Tibial artery (tissue), 4 donors: ENCODE measurements at regions not wholly inside any gene's neighbourhood (a gene's known extent, or its start where the extent isn't known, plus 50 kb on each side); places are given as distances from the start of the nearest gene placed in this dataset.
A peak's percentile ranks its signal among the peaks of the same experiment; 100 is the strongest.
"Not testable (repeated sequence)": the region's sequence is repeated elsewhere in the genome, so short reads cannot be mapped to it uniquely, and the experiment has no call there.

Experiments used
- DNase-seq, 2 donors: peaks; one replicate each; pipeline ENCODE4 v3.0.0-alpha.2; 2019
- H3K27ac ChIP-seq, 2 donors: fragments of 200-600 bp; sonication (generic) in 1 of 2; 1 replicate in 1 of 2; 2 replicates in 1 of 2; pipeline ENCODE4 v1.5.1; 2018 to 2019; ENCODE audit warnings: mild to moderate bottlenecking in 1 of 2
- H3K27me3 ChIP-seq, 2 donors: fragments of 200-600 bp; sonication (generic) in 1 of 2; one replicate each; pipeline versions ENCODE4 v1.5.1 to v1.6.0; 2016 to 2019
- H3K36me3 ChIP-seq, 3 donors: fragments of 200-600 bp; sonication (generic) in 2 of 3; one replicate each; pipeline ENCODE4 v1.5.1; 2016 to 2019; ENCODE audit warnings: mild to moderate bottlenecking in 2 of 3
- H3K4me1 ChIP-seq, 4 donors: fragments of 200-600 bp; sonication (generic) in 2 of 4; 1 replicate in 3 of 4; 2 replicates in 1 of 4; pipeline ENCODE4 v1.5.1; 2016 to 2019
- H3K4me3 ChIP-seq, 2 donors: fragments of 200-600 bp; sonication (generic) in 1 of 2; 1 replicate in 1 of 2; 2 replicates in 1 of 2; pipeline ENCODE4 v1.5.1; 2018 to 2019; ENCODE audit warnings: mild to moderate bottlenecking in 2 of 2
- H3K9me3 ChIP-seq, 3 donors: fragments of 200-600 bp; sonication (generic) in 1 of 3; one replicate each; pipeline ENCODE4 v1.5.1; 2016 to 2019
- intact Hi-C: fragments of 100-400 bp; cut with DNase I; formaldehyde crosslinking; loops from one replicate; pipeline ENCODE4 v1.15.0; 2023; ENCODE audit warnings: low total_unique reads
- TF ChIP-seq, protein P1 (sequence below), 2 experiments: fragments of 200-600 bp in 1 of 2; fragments of 450-650 bp in 1 of 2; IDR thresholded peaks; one replicate each; pipeline ENCODE4 v1.5.1; 2017 to 2019; ENCODE audit warnings: antibody characterized with exemption in 2 of 2, mild to moderate bottlenecking in 1 of 2, moderate library complexity in 1 of 2

DNA sequence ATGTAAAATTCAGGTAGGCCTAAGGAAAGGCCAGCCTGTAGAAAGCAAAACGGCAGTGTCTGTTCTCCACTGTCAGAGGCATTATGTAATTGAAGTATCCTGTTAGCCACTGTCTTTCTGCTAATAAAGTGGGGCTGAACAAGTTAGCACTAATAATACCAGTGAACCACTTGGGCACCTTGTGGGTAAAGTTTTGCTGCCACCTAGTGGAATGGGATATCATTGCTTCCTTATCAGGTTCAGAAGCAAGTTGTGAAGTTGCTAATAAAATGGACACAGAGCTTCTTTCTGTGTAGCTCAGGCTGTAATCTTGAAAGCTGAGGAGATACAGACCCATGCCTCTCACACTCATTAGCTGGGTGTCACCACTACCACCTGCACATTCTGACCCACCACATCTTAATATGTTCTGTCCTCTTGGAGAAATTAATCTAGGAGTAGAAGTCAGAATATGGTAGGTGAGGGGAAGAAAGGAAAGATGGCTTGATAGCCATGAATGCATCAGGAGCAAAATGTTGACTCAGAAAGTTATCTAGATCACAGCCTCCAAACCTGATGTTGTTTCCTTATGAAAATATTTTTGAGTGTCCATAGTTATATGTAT, 175.1 kb downstream of the SEPTIN7 start:
- H3K9me3 ChIP-seq, result no peaks in the 10 kb centered on the region
- no peak overlapping the region for H3K4me3 ChIP-seq
- TF ChIP-seq, protein P1, sequence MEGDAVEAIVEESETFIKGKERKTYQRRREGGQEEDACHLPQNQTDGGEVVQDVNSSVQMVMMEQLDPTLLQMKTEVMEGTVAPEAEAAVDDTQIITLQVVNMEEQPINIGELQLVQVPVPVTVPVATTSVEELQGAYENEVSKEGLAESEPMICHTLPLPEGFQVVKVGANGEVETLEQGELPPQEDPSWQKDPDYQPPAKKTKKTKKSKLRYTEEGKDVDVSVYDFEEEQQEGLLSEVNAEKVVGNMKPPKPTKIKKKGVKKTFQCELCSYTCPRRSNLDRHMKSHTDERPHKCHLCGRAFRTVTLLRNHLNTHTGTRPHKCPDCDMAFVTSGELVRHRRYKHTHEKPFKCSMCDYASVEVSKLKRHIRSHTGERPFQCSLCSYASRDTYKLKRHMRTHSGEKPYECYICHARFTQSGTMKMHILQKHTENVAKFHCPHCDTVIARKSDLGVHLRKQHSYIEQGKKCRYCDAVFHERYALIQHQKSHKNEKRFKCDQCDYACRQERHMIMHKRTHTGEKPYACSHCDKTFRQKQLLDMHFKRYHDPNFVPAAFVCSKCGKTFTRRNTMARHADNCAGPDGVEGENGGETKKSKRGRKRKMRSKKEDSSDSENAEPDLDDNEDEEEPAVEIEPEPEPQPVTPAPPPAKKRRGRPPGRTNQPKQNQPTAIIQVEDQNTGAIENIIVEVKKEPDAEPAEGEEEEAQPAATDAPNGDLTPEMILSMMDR (IDR thresholded peaks at IDR 0.05), result peak; percentile 71 to 80
- peaks cover 0 to 6% of the 10 kb centered on the region in 2 donors for H3K27me3 ChIP-seq
- DNase-seq, result no peak
- H3K27ac ChIP-seq, result no peak overlapping the region
- H3K36me3 ChIP-seq, result no peaks in the 10 kb centered on the region
- H3K4me1 ChIP-seq, result no peaks in the 10 kb centered on the region
- intact Hi-C loops, result no loop called here

DNA sequence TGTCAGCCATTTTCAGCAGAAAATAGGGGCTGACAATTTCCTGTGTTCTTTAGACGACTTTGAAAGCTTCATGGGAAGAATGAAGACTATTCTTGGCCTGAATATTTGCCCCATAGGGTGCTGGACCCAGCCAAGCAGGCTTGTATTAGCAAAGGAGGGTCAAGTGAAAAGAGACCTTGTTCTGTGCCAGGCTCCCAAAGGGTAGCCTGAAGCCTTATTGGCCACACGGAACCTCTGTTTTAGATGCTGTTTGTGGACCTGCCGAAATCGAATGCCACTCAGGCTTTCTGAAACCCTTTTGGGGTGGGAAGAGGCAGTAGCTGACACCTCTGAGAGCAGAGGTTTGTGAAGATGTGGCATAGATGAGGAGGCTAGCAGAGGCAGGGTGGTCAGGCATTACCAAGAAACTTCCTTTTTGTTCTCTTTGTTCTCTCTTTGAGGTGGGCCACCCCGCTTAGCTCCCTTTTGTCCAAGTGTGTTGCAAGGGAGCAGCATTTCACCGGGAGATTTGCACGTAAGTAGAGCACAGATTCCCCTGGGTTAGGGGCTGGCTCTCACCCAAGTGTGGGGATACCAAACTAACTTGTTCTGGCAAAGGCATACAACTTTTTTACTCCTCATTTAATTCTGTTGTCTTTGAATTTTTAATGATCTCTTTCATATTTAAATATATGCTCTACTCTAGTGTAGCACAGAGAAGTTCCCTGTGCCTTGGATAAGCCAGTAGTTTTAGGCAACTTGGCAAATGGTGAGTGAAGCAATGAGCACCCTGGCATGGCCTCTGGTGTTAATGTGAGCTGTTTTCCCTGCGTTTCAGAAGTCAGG, 174.0 kb upstream of the EEPD1 start:
- H3K9me3 ChIP-seq, intact Hi-C loops, DNase-seq: not testable (repeated sequence)

DNA sequence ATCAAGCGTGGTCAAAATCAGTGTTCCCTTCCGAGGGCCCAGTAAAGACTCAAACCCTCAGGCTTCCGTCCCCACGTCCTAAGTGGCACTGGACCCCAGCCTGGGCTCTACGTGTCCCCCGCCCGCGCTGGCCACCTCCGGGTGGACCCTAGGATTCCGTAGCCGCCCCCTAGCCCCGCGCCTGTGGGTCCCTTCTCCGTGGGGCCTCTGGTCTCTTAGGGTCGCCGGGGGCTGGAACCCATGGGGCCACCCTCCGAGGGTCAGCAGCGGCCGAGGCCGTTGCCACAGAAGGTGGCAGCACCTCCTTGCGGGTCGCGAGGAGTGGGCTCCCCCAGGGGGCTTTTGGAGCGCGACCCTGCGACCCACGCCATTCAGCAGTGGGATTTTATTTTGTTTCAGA, 170.5 kb upstream of the EEPD1 start:
- intact Hi-C loops, result loop anchor here (10.0 kb wide), 2 partner anchors 172 to 278 kb away; partner anchors contain the start of gene EEPD1
- H3K9me3 ChIP-seq, result no peaks in the 10 kb centered on the region

More for the DNA sequence above, 174.0 kb upstream of the EEPD1 start:
- H3K27me3 ChIP-seq, H3K4me3 ChIP-seq, H3K27ac ChIP-seq, H3K4me1 ChIP-seq, H3K36me3 ChIP-seq: not testable (repeated sequence)

DNA sequence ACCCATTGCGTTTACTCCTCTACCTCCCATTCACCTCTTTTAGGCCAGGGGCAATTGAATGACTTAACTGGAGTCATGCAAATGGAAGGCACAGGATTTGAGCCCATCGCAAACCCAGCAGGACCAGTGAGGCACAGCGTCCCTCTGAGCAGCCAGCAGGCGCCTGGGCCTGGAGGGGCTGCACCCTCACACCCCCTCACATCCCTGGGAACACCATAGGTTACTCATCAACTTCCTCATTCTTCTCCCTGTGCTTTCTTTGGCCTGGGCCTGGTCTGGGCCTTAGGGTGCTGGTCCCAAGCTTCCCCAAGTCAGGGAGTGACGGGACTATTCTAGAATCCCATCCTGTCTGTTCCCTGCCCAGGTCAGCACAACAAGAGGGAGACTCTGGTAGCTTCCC, 169.4 kb upstream of the EEPD1 start:
- TF ChIP-seq, protein P1 (IDR thresholded peaks at IDR 0.05), result no peak
- no peak for DNase-seq
- intact Hi-C loops, result loop anchor here (2.0 to 10.0 kb wide), 4 partner anchors 171 to 335 kb away; partner anchors contain the start of gene EEPD1
- Histone ChIP-seq H3K36me3 (no peaks in the 10 kb centered on the region), H3K27ac (no peak overlapping the region), H3K9me3 (no peaks in the 10 kb centered on the region), H3K27me3 (no peaks in the 10 kb centered on the region), H3K4me1 (peaks cover 0 to 20% (median 17%) of the 10 kb centered on the region in 4 donors), H3K4me3 (no peak overlapping the region)

More for the DNA sequence above, 170.5 kb upstream of the EEPD1 start:
- H3K27ac ChIP-seq, result no peak overlapping the region
- H3K27me3 ChIP-seq, result no peaks in the 10 kb centered on the region
- H3K4me3 ChIP-seq, result no peak overlapping the region
- peaks cover 0 to 10% (median 8%) of the 10 kb centered on the region in 4 donors for H3K4me1 ChIP-seq
- no peak for DNase-seq
- H3K36me3 ChIP-seq, result no peaks in the 10 kb centered on the region
- TF ChIP-seq, protein P1 (IDR thresholded peaks at IDR 0.05), result no peak

DNA sequence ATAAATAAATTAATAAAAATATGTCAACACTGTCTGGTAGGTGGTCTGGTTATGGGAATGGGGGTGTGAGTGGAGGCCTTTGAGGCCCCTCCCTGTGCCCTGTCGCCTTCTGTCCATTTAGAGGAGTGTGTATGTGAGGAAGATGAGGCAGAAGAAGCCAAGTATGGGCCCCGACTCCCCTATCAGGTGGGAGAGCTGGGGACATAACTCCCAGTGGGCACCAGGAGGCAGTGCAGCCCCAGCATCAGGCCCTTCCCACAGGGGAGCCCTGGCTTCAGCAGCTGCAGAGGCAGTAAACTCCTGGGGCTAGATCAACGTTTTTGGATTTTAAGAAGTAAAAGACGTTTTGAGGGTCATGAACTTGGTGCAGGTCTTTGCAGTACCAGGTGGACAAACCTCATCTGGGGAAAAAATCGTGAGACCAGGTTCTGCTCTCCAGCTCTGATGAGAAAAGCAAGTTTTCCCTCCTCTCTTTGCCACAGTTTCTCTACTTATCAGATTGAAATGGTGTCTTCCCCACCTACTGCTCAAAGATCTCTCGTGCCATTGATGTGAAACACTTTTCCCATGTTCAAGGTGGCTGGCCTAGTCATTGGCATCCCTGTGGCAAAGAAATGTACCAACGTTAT, 167.8 kb upstream of the EEPD1 start:
- peak; percentile 81 to 87 for DNase-seq
- no peak overlapping the region for H3K4me3 ChIP-seq
- H3K36me3 ChIP-seq, result no peaks in the 10 kb centered on the region
- TF ChIP-seq, protein P1 (IDR thresholded peaks at IDR 0.05), result peak; percentile 92 to 98
- no peak overlapping the region for H3K27ac ChIP-seq
- peaks cover 0 to 28% (median 24%) of the 10 kb centered on the region in 4 donors for H3K4me1 ChIP-seq
- no peaks in the 10 kb centered on the region for H3K27me3 ChIP-seq
- intact Hi-C loops, result loop anchor here (2.0 to 10.0 kb wide), 4 partner anchors 170 to 334 kb away; partner anchors contain the start of gene EEPD1
- H3K9me3 ChIP-seq, result no peaks in the 10 kb centered on the region
